COLO668 (cell line): ENCODE measurements at regions not wholly inside any gene's neighbourhood (a gene's known extent, or its start where the extent isn't known, plus 50 kb on each side); places are given as distances from the start of the nearest gene placed in this dataset.
"Not testable (repeated sequence)": the region's sequence is repeated elsewhere in the genome, so short reads cannot be mapped to it uniquely, and the experiment has no call there.

ENCODE experiments used
- DNase-seq: peaks from one replicate; lab custom pipeline; 2025; ENCODE audit not compliant: unreplicated experiment; lab: John Stamatoyannopoulos, UW

GRCh38 chr10:8661886-8662285 is 607.4 kb downstream of the GATA3 start:
- DNase-seq: no peak

DNA sequence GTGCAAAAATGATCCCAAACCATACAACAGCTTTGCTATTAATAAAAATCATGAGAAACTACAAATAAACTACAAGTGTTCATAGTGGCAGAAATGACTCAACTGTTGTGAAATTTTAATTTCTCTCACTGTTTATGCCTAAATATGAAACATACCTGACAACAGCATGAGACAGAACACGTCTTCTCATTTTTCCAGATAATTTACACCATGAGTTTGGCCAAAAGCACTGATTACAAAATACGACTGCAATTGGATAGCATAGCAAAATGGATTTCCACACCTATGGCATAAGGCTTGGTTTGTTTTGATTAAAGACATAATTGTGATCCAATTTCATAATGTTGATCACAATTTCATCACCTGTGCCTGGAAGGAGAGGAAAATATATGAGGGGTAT is 608.6 kb downstream of the GATA3 start:
- no peak for DNase-seq

DNA sequence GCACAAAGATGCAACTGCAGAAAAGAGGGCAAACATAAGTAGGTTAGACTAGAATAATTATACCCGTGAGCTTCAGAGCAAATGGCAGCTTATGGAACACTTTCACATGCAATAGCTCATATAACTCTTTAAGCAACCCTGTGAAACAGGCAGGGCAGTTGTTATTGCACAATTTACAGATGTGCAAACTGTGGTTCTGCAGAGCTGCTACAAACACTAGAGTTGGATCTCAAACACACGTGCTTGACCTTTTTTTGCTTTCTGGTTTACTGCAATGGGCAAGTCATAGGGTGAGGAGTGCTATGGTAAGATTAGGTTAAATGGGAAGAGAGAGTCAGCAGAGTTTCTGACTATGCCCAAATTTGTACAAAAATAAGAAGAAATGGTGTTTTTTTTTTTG is 610.8 kb downstream of the GATA3 start:
- no peak for DNase-seq

DNA sequence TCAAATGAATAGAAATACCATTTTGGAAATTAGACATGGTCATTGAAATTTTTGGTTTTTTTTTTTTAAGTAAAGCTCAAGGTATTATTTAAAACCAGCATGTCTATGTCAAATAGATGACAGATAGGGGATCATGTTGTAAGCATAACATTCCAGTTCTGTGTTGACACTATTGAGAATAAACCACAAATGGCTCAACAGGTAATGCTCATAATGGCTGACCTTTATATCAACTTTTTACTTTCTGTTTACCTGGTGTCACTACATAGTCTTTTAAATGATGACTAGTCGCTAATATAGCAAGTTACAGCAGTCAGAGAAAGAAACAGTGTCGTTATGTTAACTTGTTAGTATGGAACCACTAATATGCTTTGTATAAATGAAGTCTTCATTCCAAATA is 616.0 kb downstream of the GATA3 start:
- DNase-seq: no peak

DNA sequence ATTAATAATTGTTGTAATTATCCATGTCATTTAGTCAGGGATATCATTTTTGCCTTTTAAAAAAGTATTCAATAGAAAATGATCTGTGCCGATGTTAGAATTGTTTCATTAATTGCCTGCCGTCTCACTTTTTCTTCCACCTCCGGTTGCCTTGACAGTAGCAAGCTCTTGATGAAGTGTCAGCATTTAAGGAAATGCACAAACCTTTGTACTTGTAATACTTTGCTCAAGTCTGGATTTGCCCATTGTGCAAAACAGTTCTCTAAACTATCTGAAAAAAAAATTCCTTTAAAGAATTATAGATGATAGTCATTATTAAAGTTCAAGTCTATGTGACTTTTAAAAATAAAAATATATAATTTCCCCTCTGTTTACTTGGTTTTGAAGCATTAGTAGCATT is 619.7 kb downstream of the GATA3 start:
- no peak for DNase-seq

DNA sequence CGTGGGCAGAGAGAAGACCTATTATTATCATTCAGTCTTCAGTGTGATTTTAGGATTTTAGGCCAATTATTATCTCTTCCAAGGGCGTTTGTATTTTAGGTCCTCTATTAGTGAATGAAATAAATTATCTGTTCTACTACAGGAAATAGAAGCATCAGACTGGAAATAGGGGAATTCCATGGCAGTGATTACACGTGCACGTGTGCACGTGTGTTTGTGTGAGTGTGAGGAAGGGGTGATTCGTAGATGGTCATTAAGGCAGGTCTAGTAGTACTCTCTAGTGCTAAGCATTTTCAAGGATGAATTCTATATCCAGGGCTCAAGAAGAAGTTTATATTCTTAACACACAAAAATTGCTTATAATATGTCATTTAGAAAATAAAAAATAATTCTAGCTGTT is 623.2 kb downstream of the GATA3 start:
- no peak for DNase-seq

GRCh38 chr10:8684916-8685315 is 630.4 kb downstream of the GATA3 start:
- not testable (repeated sequence) for DNase-seq

DNA sequence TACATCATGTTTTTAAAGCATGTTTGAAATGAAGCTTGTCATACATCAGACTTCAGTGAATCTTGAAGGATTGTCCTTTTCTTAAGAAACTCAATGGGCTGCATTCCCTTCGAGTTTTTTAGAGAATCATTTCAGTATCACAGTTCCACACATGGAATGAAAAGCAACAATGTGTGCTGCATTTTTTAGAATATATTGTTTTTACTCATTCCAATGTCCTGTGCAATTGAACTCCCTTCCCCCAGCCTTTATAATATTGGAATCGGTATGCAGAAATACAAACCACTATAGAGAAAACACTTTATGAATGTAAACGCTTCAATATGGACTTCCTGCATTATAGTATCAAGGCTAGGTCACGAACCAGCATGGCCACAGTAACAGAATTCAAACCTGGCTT is 634.4 kb downstream of the GATA3 start:
- DNase-seq: no peak

DNA sequence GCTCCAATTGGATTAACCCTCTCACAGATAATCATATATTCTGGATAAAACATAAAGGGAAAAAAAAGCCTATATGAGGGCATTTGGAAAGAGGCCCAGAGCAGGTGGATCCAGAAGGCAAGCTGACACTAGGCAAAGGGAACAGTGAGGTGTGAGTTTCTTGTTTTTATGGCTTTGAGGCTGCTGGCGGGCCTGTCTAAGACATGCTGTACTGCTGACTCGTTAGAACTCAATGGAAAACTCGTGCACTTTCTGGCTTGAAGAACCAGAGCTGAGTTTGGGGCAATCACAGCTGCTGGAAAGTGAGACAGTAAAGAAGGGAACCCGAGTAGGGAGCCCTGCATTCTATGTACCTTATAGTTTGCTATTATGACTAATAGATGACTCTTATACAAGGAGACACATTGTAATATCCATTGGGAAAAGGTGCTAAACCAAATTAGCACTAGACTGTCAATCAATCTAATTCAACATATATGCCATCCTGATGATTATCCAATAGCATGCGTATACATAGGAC is 637.1 kb downstream of the GATA3 start:
- no peak for DNase-seq

GRCh38 chr10:8693635-8694034 is 639.1 kb downstream of the GATA3 start:
- not testable (repeated sequence) for DNase-seq

DNA sequence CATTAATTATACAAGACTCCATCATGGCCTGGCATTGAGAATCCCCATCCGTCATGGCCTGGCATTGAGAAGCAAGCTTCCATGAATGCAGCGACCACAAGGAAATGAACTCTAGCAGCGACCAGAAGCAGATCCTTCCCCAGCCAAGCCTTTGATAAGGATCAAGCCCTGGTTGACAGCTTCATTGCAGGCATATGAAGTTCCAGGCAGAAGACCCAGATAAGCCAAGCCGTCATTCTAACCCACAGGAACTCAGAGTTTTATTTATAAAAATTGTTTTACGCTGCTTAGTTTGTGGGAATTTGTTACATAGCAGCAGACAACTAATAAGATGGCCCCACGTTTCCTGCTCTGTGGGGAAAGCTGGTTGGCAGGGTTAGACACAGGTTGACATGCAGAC is 642.3 kb downstream of the GATA3 start:
- no peak for DNase-seq

GRCh38 chr10:8700689-8701088 is 646.2 kb downstream of the GATA3 start:
- DNase-seq: no peak

DNA sequence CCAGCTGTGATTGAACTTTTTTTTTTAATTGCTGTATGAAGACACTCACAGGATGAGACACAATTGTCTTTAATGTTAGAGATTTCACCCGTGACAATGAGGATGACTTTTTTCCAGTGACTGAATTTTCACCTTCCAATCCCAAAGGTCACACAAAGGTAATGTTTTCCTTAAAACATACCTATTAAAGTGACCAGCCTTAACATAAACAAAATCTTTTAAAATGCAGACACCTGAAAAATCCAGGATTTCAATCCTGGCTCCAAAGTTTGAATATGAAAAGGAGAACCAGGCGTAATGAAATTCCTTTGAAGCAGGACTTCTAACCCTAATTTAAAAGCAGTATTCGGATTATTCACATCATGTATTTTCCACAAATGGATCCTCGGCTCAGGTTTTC is 647.7 kb downstream of the GATA3 start:
- DNase-seq: no peak

DNA sequence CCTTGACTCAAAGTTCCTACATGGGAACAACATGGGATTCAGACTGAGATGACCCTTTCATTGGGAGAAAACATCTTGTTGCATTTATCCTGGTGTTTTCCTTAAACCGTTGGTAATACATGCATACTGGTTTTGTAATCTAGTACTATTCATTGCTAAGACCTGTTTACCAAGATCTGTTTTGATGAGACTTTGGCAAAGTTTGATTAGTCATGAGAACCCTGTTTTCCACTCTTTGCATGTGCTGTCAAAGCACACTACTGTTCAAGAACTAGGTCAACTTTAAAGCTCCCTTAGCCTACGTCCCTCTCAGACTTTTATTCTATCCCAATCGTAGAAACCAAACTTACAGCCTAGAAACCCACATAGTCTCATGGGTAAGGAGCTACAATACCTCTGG is 650.9 kb downstream of the GATA3 start:
- DNase-seq: no peak

DNA sequence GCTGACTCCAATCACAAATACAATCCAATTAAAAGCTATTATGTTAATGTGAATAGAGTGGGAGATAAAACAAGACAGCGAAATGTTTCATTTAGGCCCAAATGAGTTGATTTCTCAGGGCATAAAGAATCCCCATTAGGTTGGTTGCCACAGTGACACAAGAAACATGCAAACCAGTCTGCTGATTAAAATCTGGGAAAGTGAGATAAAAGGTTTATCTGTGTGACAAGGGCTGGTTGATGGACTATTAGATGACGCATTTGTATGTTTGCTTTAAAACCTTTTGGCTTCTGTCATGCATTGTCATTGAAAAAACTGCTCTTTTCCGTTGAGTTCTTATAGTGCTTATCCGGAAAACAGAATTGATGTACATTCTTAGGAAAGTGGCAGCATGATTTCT is 658.2 kb downstream of the GATA3 start:
- no peak for DNase-seq

- no peak for DNase-seq
These were observed 665.5 kb downstream of the GATA3 start for GRCh38 chr10:8719971-8720370.

DNA sequence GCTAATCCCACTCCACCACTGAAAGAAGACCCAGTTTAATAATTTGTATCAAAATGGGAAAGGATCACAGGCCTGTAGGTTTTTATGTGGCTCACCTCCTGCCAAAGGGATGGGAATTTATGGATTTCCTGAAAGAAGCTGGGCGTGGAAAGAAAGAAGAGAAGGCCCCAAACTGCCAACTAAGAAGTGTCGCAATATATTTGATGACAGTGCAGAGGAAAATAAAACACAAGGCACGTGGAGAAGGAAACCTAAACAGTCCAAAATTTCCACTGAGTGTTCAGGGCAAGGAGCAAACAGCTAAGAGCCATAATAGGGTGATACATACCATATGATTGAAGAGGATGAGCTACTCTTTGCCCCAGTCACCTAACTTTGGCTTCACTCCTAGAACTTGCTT is 667.2 kb downstream of the GATA3 start:
- DNase-seq: no peak

DNA sequence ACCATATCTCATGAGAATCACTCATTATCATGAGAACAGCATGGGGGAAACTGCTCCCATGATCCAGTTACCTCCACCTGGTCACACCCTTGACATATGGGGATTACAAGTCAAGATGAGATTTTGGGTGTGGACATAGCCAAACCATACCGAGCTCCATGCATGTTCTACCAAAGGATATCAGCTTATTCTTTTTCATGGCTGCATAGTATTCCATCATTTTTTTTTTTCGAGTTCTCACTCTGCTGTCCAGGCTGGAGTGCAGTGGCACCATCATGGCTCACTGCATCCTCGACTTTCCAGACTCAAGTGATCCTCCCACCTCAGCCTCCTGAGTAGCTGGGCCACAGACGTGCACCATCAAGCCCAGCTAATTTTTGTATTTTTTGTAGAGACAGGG is 668.3 kb downstream of the GATA3 start:
- DNase-seq: no peak

GRCh38 chr10:8725343-8725742 is 670.9 kb downstream of the GATA3 start:
- no peak for DNase-seq

- DNase-seq: no peak
These were observed 671.7 kb downstream of the GATA3 start for GRCh38 chr10:8726084-8726778.

GRCh38 chr10:8726779-8727084 is 672.2 kb downstream of the GATA3 start:
- no peak for DNase-seq

- DNase-seq: no peak
These were observed 676.9 kb downstream of the GATA3 start for GRCh38 chr10:8731121-8732095.
